ENCODE measurements at regions not wholly inside any gene's neighbourhood (a gene's known extent, or its start where the extent isn't known, plus 50 kb on each side); places are given as distances from the start of the nearest gene placed in this dataset.

GRCh38 chr18:75562216-75562615, 134.7 kb upstream of the SMIM21 start:
- DNase-seq = no peak

- DNase-seq = no peak
Measured at GRCh38 chr18:75558790-75559189, 131.3 kb upstream of the SMIM21 start.

- DNase-seq = no peak
Measured at GRCh38 chr18:75556841-75557240, 129.3 kb upstream of the SMIM21 start.

- no peak for DNase-seq
Measured at GRCh38 chr18:75554644-75555185, 127.2 kb upstream of the SMIM21 start.

- no peak for DNase-seq
Measured at GRCh38 chr18:75554176-75554575, 126.7 kb upstream of the SMIM21 start.

- no peak for DNase-seq
Measured at GRCh38 chr18:75553021-75553420, 125.5 kb upstream of the SMIM21 start.

GRCh38 chr18:75551071-75551470, 123.6 kb upstream of the SMIM21 start:
- DNase-seq = no peak

GRCh38 chr18:75548353-75548905, 120.9 kb upstream of the SMIM21 start:
- DNase-seq = peak; percentile 2

GRCh38 chr18:75546964-75547363, 119.5 kb upstream of the SMIM21 start:
- DNase-seq = no peak

GRCh38 chr18:75545189-75545588, 117.7 kb upstream of the SMIM21 start:
- DNase-seq = no peak

- DNase-seq = no peak
Measured at GRCh38 chr18:75544496-75544895, 117.0 kb upstream of the SMIM21 start.

GRCh38 chr18:75544051-75544481, 116.6 kb upstream of the SMIM21 start:
- DNase-seq = no peak

GRCh38 chr18:75538727-75539126, 111.2 kb upstream of the SMIM21 start:
- no peak for DNase-seq

- no peak for DNase-seq
Measured at GRCh38 chr18:75533950-75534349, 106.4 kb upstream of the SMIM21 start.

GRCh38 chr18:75533209-75533608, 105.7 kb upstream of the SMIM21 start:
- DNase-seq = no peak

GRCh38 chr18:75531851-75532459, 104.5 kb upstream of the SMIM21 start:
- DNase-seq = no peak

GRCh38 chr18:75531212-75531850, 103.8 kb upstream of the SMIM21 start:
- no peak for DNase-seq

- no peak for DNase-seq
Measured at GRCh38 chr18:75530566-75531211, 103.2 kb upstream of the SMIM21 start.

GRCh38 chr18:75530118-75530517, 102.6 kb upstream of the SMIM21 start:
- DNase-seq = no peak

- DNase-seq = no peak
Measured at GRCh38 chr18:75529394-75529793, 101.9 kb upstream of the SMIM21 start.

GRCh38 chr18:75527848-75528685, 100.6 kb upstream of the SMIM21 start:
- no peak for DNase-seq

GRCh38 chr18:75526038-75526437, 98.5 kb upstream of the SMIM21 start:
- no peak for DNase-seq

GRCh38 chr18:75525331-75525730, 97.8 kb upstream of the SMIM21 start:
- DNase-seq = no peak
